AG09309 (cell line): ENCODE measurements at regions not wholly inside any gene's neighbourhood (a gene's known extent, or its start where the extent isn't known, plus 50 kb on each side); places are given as distances from the start of the nearest gene placed in this dataset.

Source experiments
- DNase-seq: peaks from one replicate; pipeline ENCODE4 v3.0.0-alpha.2; 2010; ENCODE audit warnings: low read depth
- H3K4me3 ChIP-seq: 2 replicates; pipeline ENCODE4 v1.5.1; 2011; ENCODE audit warnings: mild to moderate bottlenecking, low read depth, low read length, moderate library complexity; ENCODE audit not compliant: control insufficient read depth
- CTCF ChIP-seq: IDR thresholded peaks from 2 replicates; pipeline ENCODE4 v1.5.1; 2011; ENCODE audit warnings: mild to moderate bottlenecking, low read depth, low read length, inconsistent platforms; ENCODE audit not compliant: insufficient read depth, control insufficient read depth; ENCODE audit errors: missing control alignments

GRCh38 chr1:87757676-87758075 is 429.0 kb downstream of the LMO4 start:
- no peak for DNase-seq
- TF ChIP-seq CTCF = no peak
- no peak overlapping the region for H3K4me3 ChIP-seq

- no peak for TF ChIP-seq CTCF
- no peak overlapping the region for H3K4me3 ChIP-seq
- DNase-seq = no peak
Observed at GRCh38 chr1:87759421-87760087, 430.9 kb downstream of the LMO4 start.

- no peak for TF ChIP-seq CTCF
- no peak for DNase-seq
- no peak overlapping the region for H3K4me3 ChIP-seq
Observed at GRCh38 chr1:87760155-87760554, 431.5 kb downstream of the LMO4 start.

GRCh38 chr1:87760654-87761053 is 432.0 kb downstream of the LMO4 start:
- no peak for TF ChIP-seq CTCF
- no peak overlapping the region for H3K4me3 ChIP-seq
- DNase-seq = no peak

GRCh38 chr1:87763483-87763882 is 434.8 kb downstream of the LMO4 start:
- no peak for TF ChIP-seq CTCF
- no peak for DNase-seq
- H3K4me3 ChIP-seq = no peak overlapping the region

- no peak for TF ChIP-seq CTCF
- H3K4me3 ChIP-seq = no peak overlapping the region
- DNase-seq = no peak
Observed at GRCh38 chr1:87765057-87765680, 436.5 kb downstream of the LMO4 start.

GRCh38 chr1:87765681-87766070 is 437.0 kb downstream of the LMO4 start:
- TF ChIP-seq CTCF = no peak
- peak; percentile 52 for DNase-seq
- no peak overlapping the region for H3K4me3 ChIP-seq
